GM18511 (cell line): ENCODE measurements at regions not wholly inside any gene's neighbourhood (a gene's known extent, or its start where the extent isn't known, plus 50 kb on each side); places are given as distances from the start of the nearest gene placed in this dataset.
"Not testable (repeated sequence)": the region's sequence is repeated elsewhere in the genome, so short reads cannot be mapped to it uniquely, and the experiment has no call there.

Experiments
- ATAC-seq: cut with Tn5 transposase; IDR thresholded peaks from one replicate; pipeline ENCODE4 v1.9.1; 2021; ENCODE audit warnings: mild to moderate bottlenecking, moderate library complexity; ENCODE audit not compliant: unreplicated experiment

- ATAC-seq: no peak
Measured at GRCh38 chr16:59385959-59386358, 651.8 kb upstream of the GOT2 start.

GRCh38 chr16:59385491-59385890 lies 651.4 kb upstream of the GOT2 start:
- no peak for ATAC-seq

GRCh38 chr16:59373632-59374031 lies 639.5 kb upstream of the GOT2 start:
- ATAC-seq: no peak

DNA sequence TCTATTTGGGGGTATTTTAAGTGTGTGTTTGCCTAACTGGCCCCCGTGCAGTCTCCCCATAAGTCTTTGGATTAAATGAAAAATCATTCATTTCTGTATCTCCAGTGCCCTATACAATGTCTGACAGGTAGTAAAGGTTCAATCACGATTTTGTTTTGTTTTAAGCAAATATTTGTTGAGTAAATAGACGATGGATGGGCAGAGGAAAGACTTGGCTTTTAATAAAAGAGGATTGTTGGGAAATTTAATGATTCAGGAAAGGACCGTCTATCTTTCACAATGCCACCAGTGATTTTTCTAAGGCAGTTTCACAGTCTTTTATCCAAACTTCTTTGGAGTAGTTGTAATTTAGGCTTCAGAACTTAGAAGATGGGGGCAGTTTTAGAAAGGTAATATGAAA lies 636.6 kb upstream of the GOT2 start:
- no peak for ATAC-seq

DNA sequence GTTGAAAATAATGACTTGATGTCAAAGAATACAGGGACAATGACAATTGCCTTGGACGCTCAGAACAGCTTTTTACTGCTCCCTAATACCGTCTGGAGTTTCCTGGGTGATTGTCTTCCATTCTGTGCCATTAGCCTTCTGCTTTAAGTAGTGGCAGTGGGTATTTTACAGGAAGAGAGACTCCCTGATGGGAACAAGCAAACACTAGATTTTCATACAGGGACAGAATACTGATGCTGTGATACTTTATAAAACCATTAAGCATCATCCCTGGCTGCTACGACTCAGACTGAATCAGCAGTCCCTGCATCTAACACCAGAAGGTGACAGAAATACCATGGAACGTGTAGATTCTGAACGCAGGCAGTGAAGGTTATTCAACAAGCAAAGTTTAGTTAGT lies 635.4 kb upstream of the GOT2 start:
- ATAC-seq: no peak

DNA sequence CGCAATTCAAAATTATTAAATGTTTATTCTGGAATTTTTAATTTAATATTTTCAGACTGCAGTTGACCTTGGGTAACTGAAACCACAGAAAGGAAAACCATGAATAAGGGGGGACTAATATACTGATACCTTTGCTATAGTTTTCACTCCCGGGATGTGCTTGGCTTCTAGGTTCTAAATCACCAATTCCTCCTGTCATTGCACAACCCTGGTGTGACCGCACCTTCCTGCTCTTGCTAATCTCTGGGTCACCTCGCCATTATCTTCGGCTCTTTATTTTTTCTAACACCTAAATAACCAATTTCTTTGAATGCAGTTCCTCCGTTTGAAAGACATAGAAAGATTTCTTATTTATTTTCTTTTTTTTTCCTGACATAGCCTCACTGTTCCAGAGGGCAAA lies 634.5 kb upstream of the GOT2 start:
- no peak for ATAC-seq

GRCh38 chr16:59356709-59357108 lies 622.6 kb upstream of the GOT2 start:
- ATAC-seq: no peak

DNA sequence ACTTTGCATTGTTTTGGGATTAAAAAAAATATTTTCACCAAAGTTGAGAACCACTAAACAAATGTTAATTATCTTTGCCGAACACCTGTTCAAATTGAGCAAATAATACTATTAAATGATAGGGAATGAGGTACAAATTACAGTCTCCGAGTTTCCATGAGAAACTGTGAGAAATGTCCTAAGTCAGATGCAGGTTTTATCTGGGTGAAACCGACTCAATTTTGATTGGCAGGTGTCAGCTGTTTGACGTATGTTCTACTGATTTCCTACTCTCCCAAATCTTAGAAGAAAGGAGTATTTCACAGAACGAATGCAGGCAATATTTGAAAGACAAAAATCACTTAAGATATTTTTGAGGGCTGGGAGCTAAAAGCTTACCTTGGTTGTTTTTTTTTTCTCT lies 622.0 kb upstream of the GOT2 start:
- ATAC-seq: no peak

GRCh38 chr16:59355704-59356103 lies 621.6 kb upstream of the GOT2 start:
- ATAC-seq: no peak

- no peak for ATAC-seq
Measured at GRCh38 chr16:59351305-59351903, 617.3 kb upstream of the GOT2 start.

DNA sequence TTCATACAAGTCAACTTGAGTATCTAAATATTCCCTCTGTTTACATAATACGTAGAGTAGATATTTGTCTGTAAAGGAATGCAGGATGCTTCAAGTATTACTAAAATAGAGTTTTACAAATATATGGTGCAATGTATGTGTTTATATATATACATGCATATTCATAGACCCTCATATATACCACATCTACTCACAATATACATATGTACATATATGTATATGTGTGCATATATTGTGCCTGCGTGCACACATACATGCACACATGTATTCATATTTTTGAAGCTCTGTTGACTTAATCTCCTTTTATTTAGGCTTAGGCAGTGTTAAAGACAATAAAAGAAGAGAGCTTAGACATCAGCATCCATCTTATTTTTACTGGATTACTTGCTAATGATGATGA lies 616.6 kb upstream of the GOT2 start:
- ATAC-seq: no peak

DNA sequence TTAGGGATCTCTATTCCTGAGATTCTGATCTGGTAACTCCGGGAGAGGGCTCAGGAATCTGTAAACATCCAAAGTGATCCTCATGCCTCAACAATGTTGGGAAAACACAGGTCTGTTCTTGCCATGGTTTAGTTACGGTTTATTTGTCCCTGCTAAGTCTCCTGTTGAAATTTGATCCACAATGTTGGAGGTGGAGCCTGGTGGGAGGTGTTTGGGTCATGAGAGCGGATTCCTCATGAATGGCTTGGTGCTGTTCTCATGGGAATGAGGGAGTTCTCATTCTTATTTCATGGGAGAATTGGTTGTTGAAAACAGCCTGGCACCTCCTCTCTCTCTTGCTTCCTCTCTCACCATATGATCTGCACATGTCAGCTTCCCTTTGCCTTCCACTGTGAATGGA lies 608.6 kb upstream of the GOT2 start:
- no peak for ATAC-seq

DNA sequence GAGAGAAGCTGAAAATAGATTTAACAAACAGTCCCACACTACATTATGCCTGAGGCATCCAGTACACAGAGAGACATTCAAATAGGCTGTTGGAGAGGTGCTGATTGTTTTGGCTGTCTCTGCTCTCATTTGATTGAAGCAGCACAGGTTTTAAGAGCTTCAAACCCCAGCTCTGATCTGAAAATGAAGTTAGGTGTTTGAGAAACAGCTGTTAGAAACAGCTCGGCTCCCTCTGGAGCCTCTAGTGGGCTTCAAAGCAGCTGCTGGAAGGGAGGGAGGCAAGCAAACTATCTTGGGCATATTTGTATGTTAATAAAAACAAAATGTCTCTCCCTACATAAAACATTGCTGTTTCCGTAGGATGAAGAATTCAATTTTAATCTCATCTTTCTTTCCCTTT lies 607.3 kb upstream of the GOT2 start:
- no peak for ATAC-seq

DNA sequence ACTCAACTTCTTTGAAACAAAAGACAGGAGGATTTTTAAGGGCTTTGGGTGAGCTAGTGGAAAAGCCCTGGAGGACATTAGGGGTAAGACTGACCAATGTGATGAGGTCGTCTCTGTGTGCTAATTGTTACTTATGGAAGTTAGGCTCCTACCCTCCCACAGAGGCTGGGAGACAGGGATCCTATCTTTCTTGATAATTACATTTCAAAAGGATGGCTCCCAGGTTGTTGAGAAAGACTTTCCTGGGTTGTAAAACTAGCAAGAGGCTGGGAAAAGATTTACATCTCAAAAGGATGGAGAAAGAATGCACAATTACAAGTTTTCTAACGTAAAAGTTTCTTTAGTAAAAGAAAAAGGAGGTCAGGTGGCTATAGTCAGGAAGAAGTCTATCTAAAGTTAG lies 605.8 kb upstream of the GOT2 start:
- ATAC-seq: no peak

GRCh38 chr16:59336136-59336695 lies 602.1 kb upstream of the GOT2 start:
- no peak for ATAC-seq

GRCh38 chr16:59331708-59332107 lies 597.6 kb upstream of the GOT2 start:
- not testable (repeated sequence) for ATAC-seq

DNA sequence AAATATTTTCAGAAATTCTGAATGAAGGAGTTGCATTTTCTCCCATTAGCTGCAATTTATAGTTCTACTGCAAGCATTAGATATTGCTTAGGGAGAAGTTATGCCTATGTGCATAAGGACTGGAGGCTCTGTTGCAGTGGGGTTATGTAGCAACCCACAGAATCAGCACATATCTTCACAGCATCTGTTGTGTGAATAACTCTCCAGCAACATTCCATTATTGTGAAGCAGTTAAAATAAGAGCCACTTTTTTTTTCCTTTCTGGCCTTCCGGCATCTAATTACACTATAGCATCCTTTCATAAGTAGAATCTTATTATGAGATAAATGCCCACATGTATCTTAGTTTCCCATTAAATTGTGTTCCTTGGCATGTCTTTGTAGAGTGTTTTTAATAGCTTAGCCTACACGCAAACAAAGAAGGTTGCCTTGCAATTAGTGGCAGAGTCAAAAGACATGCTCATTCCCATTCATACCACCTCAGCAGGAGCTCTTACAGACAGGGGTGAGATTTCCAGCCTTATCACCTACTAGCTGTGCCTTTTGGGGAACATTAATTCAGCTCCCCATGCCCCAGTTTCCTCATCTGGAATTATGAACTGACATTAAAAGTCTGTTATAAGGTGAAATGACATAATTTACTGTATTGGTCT lies 596.0 kb upstream of the GOT2 start:
- no peak for ATAC-seq

GRCh38 chr16:59328961-59329360 lies 594.8 kb upstream of the GOT2 start:
- no peak for ATAC-seq

GRCh38 chr16:59327894-59328293 lies 593.8 kb upstream of the GOT2 start:
- ATAC-seq: no peak

GRCh38 chr16:59326955-59327354 lies 592.8 kb upstream of the GOT2 start:
- ATAC-seq: no peak

- ATAC-seq: no peak
Measured at GRCh38 chr16:59324462-59324861, 590.3 kb upstream of the GOT2 start.

GRCh38 chr16:59320657-59321056 lies 586.5 kb upstream of the GOT2 start:
- ATAC-seq: no peak

DNA sequence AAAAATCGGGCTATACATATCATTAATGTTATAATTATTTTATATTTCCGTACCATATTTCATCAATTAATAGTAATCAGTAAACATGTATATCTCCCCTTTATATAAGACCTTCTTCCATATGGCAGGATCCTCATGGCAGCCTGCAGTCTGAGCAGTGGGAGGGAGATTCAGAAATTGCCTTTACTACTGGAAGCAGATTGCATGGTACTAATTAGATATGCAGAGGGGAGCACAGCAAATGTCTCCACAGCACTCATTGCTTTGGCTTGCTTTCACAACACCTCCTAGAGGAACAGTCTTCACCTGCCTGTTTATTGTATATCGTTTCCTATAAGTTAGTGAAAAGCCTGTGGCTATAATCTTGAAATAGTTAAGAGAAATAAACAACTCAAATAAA lies 585.8 kb upstream of the GOT2 start:
- no peak for ATAC-seq
